NCI-H1436 (cell line): ENCODE measurements at regions not wholly inside any gene's neighbourhood (a gene's known extent, or its start where the extent isn't known, plus 50 kb on each side); places are given as distances from the start of the nearest gene placed in this dataset.

Experiments
- DNase-seq: peaks from one replicate; lab custom pipeline; 2025; lab: John Stamatoyannopoulos, UW

DNA sequence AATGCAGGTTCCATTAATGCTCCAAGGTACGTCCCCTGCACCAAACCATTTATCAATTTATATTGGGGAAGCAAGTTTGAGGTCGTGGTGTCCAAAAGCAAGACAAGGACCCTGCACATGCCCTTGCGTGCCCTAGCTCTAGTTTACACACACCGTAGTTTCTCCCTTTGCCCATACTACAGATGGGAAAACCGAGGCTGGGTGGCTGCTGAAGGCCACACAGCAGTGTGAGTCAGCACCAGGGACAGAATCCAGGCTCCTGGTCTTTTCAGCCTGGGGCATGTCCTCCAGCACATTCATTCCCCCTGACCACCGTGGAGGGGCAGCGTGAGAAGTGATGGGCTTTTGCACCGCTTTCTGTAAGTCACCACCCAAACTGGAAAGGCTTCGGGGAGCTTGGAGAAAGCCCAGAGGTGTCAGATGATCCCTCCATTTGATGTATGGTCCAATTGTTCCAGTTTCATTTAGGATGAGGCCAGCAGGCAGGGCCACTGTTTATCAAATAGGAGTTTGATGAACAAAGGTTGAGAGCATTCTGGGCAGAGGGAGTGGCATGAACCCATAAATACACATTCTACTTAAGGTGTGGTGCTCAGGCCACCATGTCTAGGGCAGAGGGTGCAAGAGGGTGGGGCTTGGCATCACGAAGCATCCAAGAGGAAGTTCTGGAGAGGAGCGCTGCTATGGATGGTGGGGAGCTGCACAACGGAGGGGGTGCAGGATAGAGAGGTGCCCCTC, 274.1 kb downstream of the HAUS1 start:
- no peak for DNase-seq

DNA sequence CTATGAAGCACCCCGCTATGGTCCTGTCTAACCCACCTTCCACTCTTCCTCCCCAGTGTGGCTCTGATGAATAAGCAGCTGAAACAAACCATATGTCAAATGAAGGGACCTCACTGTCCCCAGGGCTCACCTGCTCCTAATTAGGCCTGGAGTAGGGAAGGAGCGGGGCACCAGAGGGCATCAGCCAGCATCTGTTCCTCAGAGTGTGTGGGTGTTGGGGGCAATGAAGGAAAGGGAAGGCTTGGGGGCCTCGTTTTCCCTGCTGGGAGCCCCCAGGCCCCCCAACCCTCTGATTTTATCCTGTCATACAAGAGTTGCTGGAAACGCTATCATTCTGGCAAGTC, 274.7 kb downstream of the HAUS1 start:
- DNase-seq: no peak

DNA sequence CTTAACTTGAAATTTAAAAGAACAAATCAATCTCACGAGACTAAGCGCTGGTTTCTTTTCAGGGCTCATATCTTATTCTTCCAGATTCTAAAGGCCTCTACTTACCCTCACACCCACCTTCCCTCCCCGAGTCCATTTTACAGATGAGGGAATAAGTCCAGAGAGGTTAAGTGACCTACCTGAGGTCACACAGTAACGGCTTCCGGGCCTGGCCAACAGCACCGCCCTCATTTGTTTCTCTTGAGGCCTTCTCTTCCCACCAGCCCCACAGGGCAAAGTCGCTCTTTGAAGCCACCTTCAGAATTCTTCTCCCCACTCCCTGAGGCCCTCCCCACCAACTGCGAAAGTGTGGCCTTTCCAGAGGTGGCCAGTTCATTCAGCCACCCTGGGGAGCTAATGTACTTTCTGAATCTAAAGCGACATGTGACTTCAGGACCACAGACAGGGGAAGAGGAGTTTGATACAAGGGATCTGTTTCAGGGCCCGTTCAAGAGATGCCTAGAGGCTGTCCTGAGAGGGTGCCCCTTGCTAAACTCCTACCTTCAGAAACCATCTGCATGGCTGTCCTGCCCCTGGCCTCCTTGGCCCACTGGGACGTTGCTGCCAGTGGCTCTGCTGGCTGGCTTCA, 275.3 kb downstream of the HAUS1 start:
- DNase-seq: no peak

DNA sequence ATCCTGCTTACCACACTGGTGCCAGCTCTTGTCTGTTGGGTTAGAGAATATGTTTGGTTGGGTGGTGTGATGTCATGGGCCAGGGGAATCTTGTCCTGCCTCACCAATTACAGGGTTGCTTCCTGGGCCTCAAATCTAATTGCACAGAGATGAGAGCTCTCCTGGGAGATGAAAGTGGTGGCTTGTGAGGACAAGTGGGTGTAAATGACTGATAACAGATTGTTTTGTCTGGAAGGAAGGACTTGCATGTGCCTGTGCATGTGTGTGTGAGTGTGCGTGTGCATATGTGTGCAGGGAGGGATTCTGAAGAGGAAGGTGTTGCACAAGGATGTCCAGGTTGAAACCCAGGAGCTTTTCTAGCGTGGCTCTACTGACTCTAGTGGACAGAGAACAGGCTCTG, 271.9 kb downstream of the LOXHD1 start:
- peak; percentile 69 for DNase-seq

DNA sequence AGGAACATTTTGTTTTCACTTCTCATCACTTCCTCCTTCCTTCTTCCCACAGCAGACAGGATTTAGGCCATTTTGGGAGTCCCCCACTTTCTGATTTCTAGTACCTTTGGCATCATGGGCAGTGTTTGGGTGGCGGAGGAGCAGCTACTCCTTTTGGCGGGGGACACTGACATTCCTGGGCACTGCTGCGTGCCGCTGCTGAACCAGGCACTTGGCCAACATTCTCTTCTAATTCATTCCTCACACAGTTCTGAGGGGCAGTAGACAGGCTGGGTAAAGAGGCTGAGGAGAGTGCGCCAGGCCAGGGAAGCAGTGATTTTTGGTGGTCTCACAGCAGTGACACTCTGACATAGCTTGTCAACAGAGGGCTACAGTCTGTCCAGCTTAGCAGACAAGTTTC, 270.2 kb downstream of the LOXHD1 start:
- DNase-seq: no peak

DNA sequence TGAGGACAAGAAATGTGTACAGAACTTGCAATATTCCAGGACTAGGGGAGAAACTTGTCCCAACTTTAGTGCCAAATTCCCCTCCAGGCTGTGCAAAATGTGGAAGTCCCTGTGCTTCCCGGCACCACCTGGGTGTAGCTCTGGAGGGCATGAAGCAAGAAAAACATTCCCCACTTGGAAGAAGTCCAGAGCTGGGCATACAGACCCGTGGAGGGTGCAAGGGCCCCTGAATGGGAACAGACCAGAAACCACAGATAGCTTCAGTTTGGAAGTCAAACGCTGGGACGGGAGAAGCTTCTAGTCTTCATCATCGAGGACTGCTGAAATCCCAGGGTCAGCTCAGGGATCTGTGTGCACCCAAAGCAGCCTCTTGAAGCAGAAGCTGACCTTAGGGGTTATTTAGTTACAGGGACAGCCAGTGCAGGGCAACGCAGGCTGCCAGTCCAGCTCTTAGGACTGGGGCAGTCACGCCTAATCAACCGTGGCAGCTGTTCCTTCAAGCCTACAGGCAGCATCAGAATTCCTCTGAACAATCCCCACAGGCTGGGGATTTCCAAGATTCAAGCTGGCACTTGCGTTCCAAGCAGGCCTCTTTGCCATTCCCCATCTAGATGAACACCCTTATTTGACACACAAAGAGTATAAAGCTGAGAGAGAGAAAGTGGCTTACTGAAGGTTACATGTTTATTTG, 269.4 kb downstream of the LOXHD1 start:
- no peak for DNase-seq

DNA sequence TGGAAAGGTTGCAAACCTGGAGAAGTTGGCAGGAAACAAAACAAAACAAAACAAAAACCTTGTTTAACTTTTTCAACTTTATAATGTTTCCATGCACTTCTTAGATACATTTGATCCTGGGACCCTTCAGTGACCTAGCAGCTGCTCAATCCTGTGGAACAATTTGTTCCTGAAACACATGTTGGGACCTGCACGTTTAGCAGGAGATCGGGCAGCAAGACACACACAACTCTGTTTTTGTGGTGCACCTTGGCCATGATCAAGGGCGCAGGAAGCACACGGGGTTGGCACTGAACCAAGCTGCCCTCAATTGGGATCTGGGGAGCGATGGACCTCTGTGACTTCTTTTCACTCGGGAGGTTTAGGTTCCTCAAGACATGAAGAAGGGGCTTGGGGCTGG, 268.7 kb downstream of the LOXHD1 start:
- DNase-seq: no peak

DNA sequence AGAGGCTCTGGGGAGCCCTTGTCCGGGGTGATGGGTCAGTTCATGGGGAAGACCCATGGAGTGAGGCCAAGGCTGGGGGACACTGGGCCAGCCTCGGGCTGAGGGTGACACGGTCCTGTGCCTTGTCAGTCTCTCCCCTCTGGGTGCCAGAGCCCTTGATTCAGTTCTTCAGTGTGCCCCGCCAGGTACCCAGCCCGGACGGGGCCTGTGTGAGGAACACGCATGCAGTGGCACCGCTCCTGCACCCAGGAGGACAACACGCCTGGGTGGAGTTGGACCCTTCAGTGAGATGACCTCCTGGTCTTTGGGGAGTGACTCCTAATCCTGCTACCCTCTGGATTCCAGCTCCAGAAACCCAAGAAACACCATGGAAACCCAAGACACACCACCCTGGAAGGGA, 264.4 kb downstream of the LOXHD1 start:
- DNase-seq: no peak

DNA sequence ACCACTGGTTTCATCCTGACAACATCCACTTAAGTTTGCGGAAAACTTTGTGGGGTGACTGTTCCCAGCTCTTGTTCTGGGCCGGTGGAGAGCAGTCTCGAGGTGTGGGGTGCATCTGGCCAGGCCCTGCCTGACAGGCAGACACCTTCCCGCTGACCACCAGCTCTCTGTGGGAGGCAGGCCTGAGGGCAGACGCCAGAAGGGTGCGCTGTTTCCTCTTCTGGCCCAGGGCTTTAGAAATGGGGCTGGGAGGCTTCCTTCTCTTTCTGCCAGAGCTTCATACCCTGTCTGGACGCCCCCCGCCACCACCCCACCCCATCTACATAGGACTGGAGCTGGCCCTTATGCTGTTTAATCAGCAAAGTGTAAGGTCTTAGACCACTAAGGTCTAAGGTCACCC, 263.8 kb downstream of the LOXHD1 start:
- DNase-seq: no peak

DNA sequence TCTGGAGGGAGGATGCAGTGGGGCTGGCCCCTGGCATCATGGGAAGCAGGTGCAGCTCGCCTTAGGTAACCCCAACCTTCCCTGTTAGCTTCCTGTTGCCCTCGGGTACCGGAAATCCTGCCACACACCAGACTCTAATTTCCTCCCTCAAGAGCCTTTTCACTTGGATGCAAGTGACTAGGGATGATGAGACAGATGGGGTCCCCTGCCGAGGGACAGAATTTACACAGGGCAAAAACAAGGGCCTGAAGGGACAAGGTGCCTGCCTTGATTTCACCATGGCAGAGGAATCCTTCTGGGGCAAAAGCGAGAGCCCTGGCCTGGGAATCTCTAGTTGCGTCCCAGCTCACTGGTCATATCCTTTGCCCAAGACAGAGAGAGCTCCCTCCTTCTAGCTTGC, 263.1 kb downstream of the LOXHD1 start:
- DNase-seq: no peak

DNA sequence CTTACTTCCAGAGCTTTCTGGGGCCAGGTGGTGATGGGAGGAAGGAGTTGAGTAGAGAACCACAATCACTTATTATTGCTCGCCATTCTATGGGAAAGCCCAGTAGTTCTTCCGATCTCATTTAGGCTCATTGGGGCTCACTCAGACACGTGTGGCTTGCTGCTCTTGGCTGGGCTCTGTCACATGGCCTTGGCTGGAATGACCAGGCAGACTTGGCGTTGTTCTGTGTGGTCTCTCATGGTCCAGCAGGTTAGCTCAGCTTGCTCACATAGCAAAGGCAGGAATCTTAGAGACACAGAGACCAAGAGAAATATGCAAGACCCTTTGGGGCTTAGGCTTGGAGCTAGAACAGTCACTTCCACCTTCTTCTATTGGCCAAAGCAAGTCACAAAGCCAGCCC, 261.2 kb downstream of the LOXHD1 start:
- no peak for DNase-seq

DNA sequence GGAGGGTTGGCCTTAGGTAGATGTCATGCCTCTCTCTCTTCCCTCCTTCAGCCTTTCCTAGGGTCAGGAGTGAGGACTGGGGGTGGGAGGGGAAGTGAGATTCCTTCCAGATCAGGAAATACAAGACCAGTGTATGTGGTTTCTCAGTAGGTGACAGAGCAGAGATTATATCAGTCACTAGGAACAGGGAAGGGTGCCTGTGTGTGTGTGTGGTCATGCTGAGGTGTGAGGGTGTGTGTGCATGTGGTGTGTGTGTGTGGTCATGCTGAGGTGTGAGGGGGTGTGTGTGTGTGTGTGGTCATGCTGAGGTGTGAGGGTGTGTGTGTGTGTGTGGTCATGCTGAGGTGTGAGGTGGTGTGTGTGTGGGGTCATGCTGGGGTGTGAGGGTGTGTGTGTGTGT, 259.8 kb downstream of the LOXHD1 start:
- DNase-seq: no peak

DNA sequence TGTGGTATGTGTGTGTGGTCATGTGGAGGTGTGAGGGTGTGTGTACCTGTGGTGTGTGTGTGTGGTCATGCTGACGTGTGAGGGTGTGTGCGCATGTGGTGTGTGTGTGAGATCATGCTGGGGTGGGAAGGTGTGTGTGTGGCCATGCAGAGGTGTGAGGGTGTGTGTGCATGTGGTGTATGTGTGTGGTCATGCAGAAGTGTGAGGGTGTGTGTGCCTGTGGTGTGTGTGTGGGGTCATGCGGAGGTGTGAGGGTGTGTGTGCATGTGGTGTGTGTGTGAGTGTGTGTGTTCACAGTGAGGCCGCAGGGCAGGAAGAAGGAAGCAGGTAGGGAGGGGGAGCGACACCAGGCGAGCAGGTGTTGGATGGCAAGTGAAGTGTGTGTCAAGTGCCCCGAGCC, 259.0 kb downstream of the LOXHD1 start:
- no peak for DNase-seq

DNA sequence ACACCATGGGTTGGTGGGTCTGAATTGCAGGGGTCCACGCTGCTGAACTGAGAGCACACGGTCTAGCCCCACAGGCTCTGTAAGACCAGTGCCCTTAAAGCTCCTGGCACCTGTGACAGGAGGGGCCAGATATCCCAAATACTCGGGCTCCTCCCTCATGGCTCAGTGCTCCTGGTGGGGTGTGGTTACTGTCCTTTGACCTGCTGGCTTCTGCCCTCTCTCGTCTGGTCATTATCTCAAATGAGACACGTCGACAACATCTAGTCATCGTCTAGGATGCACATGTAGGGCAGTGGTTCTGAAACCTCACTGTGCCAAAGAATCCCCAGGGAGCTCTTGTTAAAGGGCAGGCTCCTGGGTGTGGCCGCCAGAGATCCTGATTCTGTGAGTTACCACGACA, 258.4 kb downstream of the LOXHD1 start:
- DNase-seq: no peak

DNA sequence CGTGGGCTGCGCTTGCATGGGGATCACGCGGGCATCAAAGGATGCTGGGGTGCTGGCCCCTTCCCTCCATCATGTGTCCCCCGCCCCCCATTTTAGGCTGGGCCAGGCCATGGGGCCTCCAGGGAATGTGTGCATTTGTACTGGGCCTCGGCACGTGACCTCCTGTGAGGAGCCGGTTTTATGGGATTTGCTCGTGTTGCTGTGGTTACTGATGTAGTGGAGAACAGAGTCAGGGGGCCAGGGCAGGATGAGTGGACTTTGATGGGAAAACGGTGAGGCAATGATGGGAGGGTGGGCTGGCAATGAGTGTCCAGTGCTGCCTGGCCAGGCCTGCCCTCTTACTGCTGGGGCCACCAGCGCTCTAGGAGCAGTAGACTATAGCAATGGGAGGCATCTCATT, 257.7 kb downstream of the LOXHD1 start:
- DNase-seq: no peak

DNA sequence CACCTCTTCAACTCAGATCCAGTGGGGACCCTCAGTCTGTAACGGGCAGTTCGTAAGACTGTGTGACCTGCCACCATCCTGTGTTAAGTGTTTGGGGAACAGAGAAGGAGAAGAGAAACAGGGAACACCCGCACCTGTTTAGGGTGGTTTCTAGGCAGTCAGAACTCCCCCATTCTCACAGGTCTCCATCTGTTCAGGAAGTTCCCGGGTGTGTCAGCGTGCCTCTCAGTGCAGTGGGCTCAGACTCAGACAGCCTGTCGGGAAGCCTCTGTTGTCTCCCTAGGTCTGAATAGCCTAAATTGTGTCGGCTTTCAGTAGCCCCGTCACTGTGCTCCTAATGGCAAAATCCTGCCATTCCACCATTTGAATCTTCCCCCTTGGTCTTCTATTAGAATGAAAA, 256.6 kb downstream of the LOXHD1 start:
- DNase-seq: no peak

DNA sequence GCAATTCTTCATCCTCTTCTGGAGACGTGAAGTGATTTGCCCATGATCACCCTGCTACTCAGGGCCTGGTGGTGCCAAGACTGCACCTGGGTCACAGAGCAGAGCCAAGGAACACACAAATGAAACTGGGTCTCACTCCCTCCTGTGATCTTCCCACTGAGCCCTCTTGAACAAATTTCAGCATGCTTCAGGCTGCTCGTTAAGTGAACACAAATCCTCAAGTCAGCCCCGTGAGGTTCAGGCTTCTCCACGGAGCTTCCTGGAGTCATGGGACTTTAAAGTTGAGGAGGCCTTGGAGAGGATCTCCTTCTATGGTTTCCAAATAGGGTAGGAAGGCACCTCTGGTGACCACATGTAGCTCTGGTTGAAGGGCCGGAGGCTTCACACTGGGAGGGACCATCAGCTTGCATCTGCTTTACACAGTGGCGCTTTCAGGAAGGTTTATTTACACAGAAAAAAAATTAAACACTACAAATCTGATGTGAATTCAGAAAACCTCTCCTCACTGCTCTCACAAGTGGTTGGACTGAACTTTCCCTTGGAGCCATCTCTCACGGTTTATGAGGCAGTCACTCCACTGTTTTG, 255.4 kb downstream of the LOXHD1 start:
- DNase-seq: no peak

DNA sequence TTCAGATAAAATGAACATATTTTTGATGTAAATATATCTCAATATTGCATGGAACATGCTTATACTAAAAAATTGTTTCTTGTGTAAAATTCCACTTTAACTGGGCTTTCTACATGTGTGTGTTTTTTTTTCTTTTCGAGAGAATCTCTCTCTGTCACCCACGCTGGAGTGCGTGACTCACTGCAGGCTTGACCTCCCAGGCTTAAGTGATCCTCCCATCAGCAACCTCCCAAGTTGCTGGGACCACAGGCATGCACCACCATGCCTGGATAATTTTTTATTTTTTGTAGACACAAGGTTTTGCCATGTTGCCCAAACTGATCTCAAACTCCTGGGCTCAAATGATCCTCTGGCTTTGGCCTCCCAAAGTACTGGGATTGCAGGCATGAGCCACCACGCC, 254.6 kb downstream of the LOXHD1 start:
- no peak for DNase-seq

DNA sequence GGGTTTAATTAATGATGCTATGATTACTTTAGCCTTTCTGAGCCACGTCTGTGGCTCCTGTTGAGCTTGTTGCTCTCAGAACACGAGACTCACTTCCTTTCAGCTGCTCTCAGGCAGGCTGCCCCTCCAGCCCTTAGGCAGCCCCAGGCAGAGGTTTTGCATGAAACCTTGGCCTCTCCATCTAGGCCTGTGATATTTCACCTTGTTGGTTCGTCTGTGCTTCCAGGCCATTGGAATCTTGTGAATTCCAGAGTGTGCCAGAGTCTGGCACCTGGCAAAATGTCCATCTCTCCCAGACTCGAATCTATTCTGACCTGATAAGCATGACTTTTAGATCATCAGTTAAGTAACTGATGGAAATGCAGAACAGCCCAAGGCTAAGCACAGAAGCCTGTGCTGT, 254.1 kb downstream of the LOXHD1 start:
- DNase-seq: no peak

DNA sequence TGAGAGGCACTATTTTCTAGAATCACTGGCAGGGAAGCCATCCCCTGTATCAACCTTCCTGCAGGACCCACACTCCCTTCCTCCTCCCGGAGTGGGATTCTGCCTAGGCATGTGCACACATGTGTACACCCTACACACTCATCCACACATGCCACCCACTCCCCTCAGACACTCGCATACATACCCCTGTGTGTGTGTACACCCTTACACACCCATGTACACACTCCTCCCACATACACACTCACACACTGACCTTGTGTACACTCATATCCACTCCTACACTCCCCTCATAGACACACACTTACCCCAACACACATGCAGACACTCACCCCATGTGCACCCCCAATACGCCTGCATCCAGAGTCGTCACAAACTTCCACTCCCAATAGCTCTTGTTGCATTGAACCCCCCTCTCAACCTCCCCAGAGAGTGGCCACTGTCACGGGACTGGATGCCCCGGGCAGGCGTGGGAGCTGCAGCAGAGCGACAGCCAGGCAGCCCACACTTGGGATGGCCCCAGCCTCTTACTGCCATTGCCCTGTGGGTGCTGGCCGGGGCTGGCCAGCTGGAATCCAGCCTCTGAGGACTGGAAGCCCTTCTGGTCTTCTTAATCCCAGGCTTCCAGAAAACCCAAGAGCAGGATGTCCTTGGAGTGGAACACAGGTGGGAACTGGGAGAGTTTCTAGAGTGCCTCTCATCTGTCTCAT, 251.0 kb downstream of the LOXHD1 start:
- DNase-seq: no peak

DNA sequence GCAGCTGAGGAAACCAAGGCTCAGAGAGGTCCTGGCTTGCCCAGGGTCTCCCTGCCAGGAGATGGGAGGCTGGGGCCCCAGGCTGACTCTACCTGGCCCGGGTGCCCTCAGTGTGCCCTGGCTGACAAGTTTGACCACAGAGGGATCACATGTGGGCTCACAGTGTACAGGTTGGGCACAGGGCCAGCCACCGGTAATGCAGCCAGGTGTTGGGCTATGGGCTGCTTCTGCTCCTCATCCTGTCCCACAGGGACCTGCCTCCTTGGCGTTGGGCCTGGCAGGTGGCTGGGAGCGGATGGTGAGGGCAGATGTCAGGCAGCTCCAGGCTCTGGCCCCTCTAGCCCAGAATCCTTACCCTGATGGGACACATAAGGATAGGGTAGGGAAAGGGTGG, 250.5 kb downstream of the LOXHD1 start:
- no peak for DNase-seq

DNA sequence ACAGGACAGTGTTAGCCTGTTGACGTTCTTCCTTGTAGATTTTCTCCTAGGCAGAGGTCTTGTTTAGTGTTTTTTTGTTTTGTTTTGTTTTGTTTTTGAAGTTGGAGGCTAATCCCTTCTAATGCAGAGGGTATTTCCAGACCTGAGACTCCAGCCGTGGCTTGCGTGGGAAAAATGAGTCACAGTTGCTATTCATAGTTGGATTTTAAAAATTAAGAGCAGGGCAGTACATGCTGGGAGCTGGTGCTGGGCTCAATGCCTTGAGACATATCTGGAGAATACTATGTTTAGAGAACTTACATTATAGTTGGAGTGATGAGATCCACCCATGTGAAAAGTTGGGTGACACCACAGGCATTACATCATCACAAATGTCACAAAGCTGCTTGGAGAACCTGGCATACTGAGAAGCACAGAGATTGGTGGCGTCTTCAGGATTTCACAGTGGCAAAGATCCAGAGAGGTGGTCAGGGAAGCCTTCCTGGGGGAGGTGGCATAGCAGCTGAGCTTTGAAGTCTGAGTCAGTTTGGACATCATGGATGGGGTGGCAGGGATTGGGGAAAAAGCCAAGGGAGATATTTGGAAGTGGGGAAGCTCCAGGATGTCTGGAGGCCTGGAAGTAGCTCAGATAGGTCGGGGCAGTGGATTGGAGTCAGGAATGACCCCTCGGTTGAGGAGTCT, 249.4 kb downstream of the LOXHD1 start:
- no peak for DNase-seq
